Suprapubic skin (tissue), 4 donors: ENCODE measurements at regions not wholly inside any gene's neighbourhood (a gene's known extent, or its start where the extent isn't known, plus 50 kb on each side); places are given as distances from the start of the nearest gene placed in this dataset.

Experiments
- DNase-seq, 2 donors: peaks; one replicate each; pipeline ENCODE4 v3.0.0-alpha.2; 2019; ENCODE audit warnings: low spot score in 2 of 2
- H3K27ac ChIP-seq: fragments of 200-600 bp; sonication (generic); one replicate; pipeline ENCODE4 v1.5.1; 2019
- H3K27me3 ChIP-seq: fragments of 200-600 bp; sonication (generic); one replicate; pipeline ENCODE4 v1.5.1; 2019
- H3K36me3 ChIP-seq: fragments of 200-600 bp; sonication (generic); one replicate; pipeline ENCODE4 v1.5.1; 2019
- H3K4me1 ChIP-seq: fragments of 200-600 bp; sonication (generic); one replicate; pipeline ENCODE4 v1.5.1; 2019
- H3K4me3 ChIP-seq: fragments of 200-600 bp; sonication (generic); one replicate; pipeline ENCODE4 v1.5.1; 2019; ENCODE audit warnings: mild to moderate bottlenecking
- H3K9me3 ChIP-seq: fragments of 200-600 bp; sonication (generic); one replicate; pipeline ENCODE4 v1.5.1; 2019
- CTCF ChIP-seq, 2 donors: fragments of 200-600 bp in 1 of 2; fragments of 450-650 bp in 1 of 2; sonication (generic) in 1 of 2; IDR thresholded peaks; one replicate each; pipeline ENCODE4 v1.5.1; 2016 to 2019; ENCODE audit warnings: antibody characterized with exemption in 2 of 2, mild to moderate bottlenecking in 1 of 2, moderate library complexity in 1 of 2
- EP300 ChIP-seq: sonication (generic); formaldehyde crosslinking; IDR thresholded peaks from one replicate; pipeline ENCODE4 v1.6.1; 2017; ENCODE audit warnings: antibody characterized with exemption
- POLR2A ChIP-seq, 2 donors: fragments of 450-650 bp; IDR thresholded peaks; one replicate each; pipeline ENCODE4 v1.6.1; 2017; ENCODE audit warnings: antibody characterized with exemption in 2 of 2, mild to moderate bottlenecking in 2 of 2, moderate library complexity in 2 of 2
- POLR2AphosphoS5 ChIP-seq, 3 donors: sonication (generic); formaldehyde crosslinking; IDR thresholded peaks; one replicate each; pipeline ENCODE4 v1.6.1; 2017; ENCODE audit warnings: antibody characterized with exemption in 3 of 3
- WGBS: methylation state at CpG from one replicate; pipeline ENCODE4 v1.1.5; 2018; 5-methylcytosine and 5-hydroxymethylcytosine counted together

- TF ChIP-seq EP300 (no peak), POLR2A (IDR thresholded peaks at IDR 0.05) (no peak), CTCF (IDR thresholded peaks at IDR 0.05) (no peak), POLR2AphosphoS5 (IDR thresholded peaks at IDR 0.05) (no peak)
- H3K27me3 ChIP-seq = no peaks in the 10 kb centered on the region
- H3K4me1 ChIP-seq = no peaks in the 10 kb centered on the region
- no peak overlapping the region for H3K4me3 ChIP-seq
- H3K27ac ChIP-seq = no peak overlapping the region
- H3K36me3 ChIP-seq = no peaks in the 10 kb centered on the region
- no peaks in the 10 kb centered on the region for H3K9me3 ChIP-seq
- no peak for DNase-seq
- 98% methylated on average over 3 of the region's 3 CpGs for WGBS
Observed at GRCh38 chr3:8087951-8088350, 413.7 kb upstream of the LMCD1 start.

- Histone ChIP-seq H3K9me3 (no peaks in the 10 kb centered on the region), H3K36me3 (no peaks in the 10 kb centered on the region), H3K4me1 (no peaks in the 10 kb centered on the region), H3K4me3 (no peak overlapping the region), H3K27ac (no peak overlapping the region), H3K27me3 (no peaks in the 10 kb centered on the region)
- TF ChIP-seq POLR2A (IDR thresholded peaks at IDR 0.05) = no peak
- no peak for TF ChIP-seq POLR2AphosphoS5 (IDR thresholded peaks at IDR 0.05)
- no peak for DNase-seq
- 91% methylated on average over 2 of the region's 2 CpGs for WGBS
Observed at GRCh38 chr3:8094415-8094814, 407.2 kb upstream of the LMCD1 start.

- TF ChIP-seq CTCF (IDR thresholded peaks at IDR 0.05) (no peak), POLR2AphosphoS5 (IDR thresholded peaks at IDR 0.05) (no peak), EP300 (no peak)
- no peak for DNase-seq
- 45% methylated on average over 5 of the region's 5 CpGs for WGBS
- Histone ChIP-seq H3K36me3 (no peaks in the 10 kb centered on the region), H3K4me3 (no peak overlapping the region), H3K4me1 (no peaks in the 10 kb centered on the region), H3K27me3 (no peaks in the 10 kb centered on the region), H3K9me3 (no peaks in the 10 kb centered on the region), H3K27ac (no peak overlapping the region)
Observed at GRCh38 chr3:8095724-8096123, 405.9 kb upstream of the LMCD1 start.

GRCh38 chr3:8097690-8098089 is 403.9 kb upstream of the LMCD1 start:
- Histone ChIP-seq H3K27ac (no peak overlapping the region), H3K4me1 (no peaks in the 10 kb centered on the region), H3K36me3 (no peaks in the 10 kb centered on the region), H3K4me3 (no peak overlapping the region), H3K27me3 (no peaks in the 10 kb centered on the region), H3K9me3 (no peaks in the 10 kb centered on the region)
- WGBS = 92% methylated on average over 4 of the region's 4 CpGs
- no peak for DNase-seq
- TF ChIP-seq POLR2A (IDR thresholded peaks at IDR 0.05) (no peak), EP300 (no peak), CTCF (IDR thresholded peaks at IDR 0.05) (no peak), POLR2AphosphoS5 (IDR thresholded peaks at IDR 0.05) (no peak)

GRCh38 chr3:8103954-8104353 is 397.7 kb upstream of the LMCD1 start:
- Histone ChIP-seq H3K9me3 (no peaks in the 10 kb centered on the region), H3K4me3 (no peak overlapping the region), H3K27ac (no peak overlapping the region), H3K27me3 (no peaks in the 10 kb centered on the region), H3K4me1 (no peaks in the 10 kb centered on the region), H3K36me3 (no peaks in the 10 kb centered on the region)
- WGBS = 51% methylated on average over 3 of the region's 3 CpGs
- TF ChIP-seq CTCF (IDR thresholded peaks at IDR 0.05) (no peak), EP300 (no peak), POLR2A (IDR thresholded peaks at IDR 0.05) (no peak), POLR2AphosphoS5 (IDR thresholded peaks at IDR 0.05) (no peak)
- DNase-seq = no peak

GRCh38 chr3:8106921-8107320 is 394.7 kb upstream of the LMCD1 start:
- Histone ChIP-seq H3K36me3 (no peaks in the 10 kb centered on the region), H3K9me3 (no peaks in the 10 kb centered on the region), H3K27ac (no peak overlapping the region), H3K27me3 (no peaks in the 10 kb centered on the region), H3K4me3 (no peak overlapping the region), H3K4me1 (peaks cover 8% of the 10 kb centered on the region)
- DNase-seq = no peak
- WGBS = 100% methylated on average over 2 of the region's 2 CpGs
- TF ChIP-seq POLR2A (IDR thresholded peaks at IDR 0.05) (no peak), CTCF (IDR thresholded peaks at IDR 0.05) (no peak), POLR2AphosphoS5 (IDR thresholded peaks at IDR 0.05) (no peak)
